DOHH2 (cell line): ENCODE measurements at regions not wholly inside any gene's neighbourhood (a gene's known extent, or its start where the extent isn't known, plus 50 kb on each side); places are given as distances from the start of the nearest gene placed in this dataset.

Experiments used
- CTCF ChIP-seq: fragments of 200-600 bp; sonication (generic); IDR thresholded peaks from one replicate; pipeline ENCODE4 v1.5.1; 2014; ENCODE audit warnings: antibody characterized with exemption, mild to moderate bottlenecking, low read depth, low read length; ENCODE audit not compliant: poor library complexity, severe bottlenecking
- EZH2phosphoT487 ChIP-seq: fragments of 200-600 bp; sonication (generic); IDR thresholded peaks from 2 replicates; pipeline ENCODE4 v1.6.1; 2017; ENCODE audit warnings: borderline replicate concordance, mild to moderate bottlenecking, antibody characterized with exemption, low read length, moderate library complexity, mixed read lengths

GRCh38 chr10:131021246-131021895 lies 290.1 kb downstream of the TCERG1L start:
- TF ChIP-seq CTCF, result no peak
- TF ChIP-seq EZH2phosphoT487, result no peak
